Gastrocnemius medialis (tissue), 4 donors: ENCODE measurements at regions not wholly inside any gene's neighbourhood (a gene's known extent, or its start where the extent isn't known, plus 50 kb on each side); places are given as distances from the start of the nearest gene placed in this dataset.

Experiments used
- ATAC-seq, 2 donors: fragments of 150-250 bp; one replicate each; pipeline ENCODE4 v1.9.1; 2016
- DNase-seq, 2 donors: peaks; one replicate each; pipeline ENCODE4 v3.0.0-alpha.2; 2019
- H3K27ac ChIP-seq, 4 donors: fragments of 200-600 bp; sonication (generic); 1 replicate in 1 of 4; 2 replicates in 3 of 4; pipeline ENCODE4 v1.5.1; 2016 to 2018; ENCODE audit warnings: mild to moderate bottlenecking in 2 of 4, moderate library complexity in 1 of 4
- H3K27me3 ChIP-seq, 3 donors: fragments of 200-600 bp; sonication (generic) in 2 of 3; 1 replicate in 1 of 3; 2 replicates in 2 of 3; pipeline versions ENCODE4 v1.5.1 to v1.6.0; 2016 to 2019; ENCODE audit warnings: mild to moderate bottlenecking in 1 of 3, moderate library complexity in 1 of 3
- H3K36me3 ChIP-seq, 2 donors: fragments of 200-600 bp; sonication (generic) in 1 of 2; one replicate each; pipeline ENCODE4 v1.5.1; 2017 to 2018
- H3K4me1 ChIP-seq, 2 donors: fragments of 200-600 bp; sonication (generic) in 1 of 2; one replicate each; pipeline ENCODE4 v1.5.1; 2016 to 2017; ENCODE audit warnings: mild to moderate bottlenecking in 2 of 2
- H3K4me3 ChIP-seq, 4 donors: fragments of 200-600 bp; sonication (generic) in 3 of 4; 1 replicate in 1 of 4; 2 replicates in 3 of 4; pipeline ENCODE4 v1.5.1; 2016 to 2019; ENCODE audit warnings: mild to moderate bottlenecking in 2 of 4
- H3K9me3 ChIP-seq, 3 donors: fragments of 200-600 bp; sonication (generic) in 2 of 3; 1 replicate in 1 of 3; 2 replicates in 2 of 3; pipeline ENCODE4 v1.5.1; 2016 to 2019
- POLR2A ChIP-seq, 2 donors: fragments of 450-650 bp; IDR thresholded peaks; one replicate each; pipeline ENCODE4 v1.6.1; 2017; ENCODE audit warnings: antibody characterized with exemption in 2 of 2, mild to moderate bottlenecking in 2 of 2, moderate library complexity in 2 of 2
- in situ Hi-C, 4 donors: fragments of 200-750 bp; cut with MboI; loops; one replicate each; pipeline versions ENCODE4 v1.15.0 to v1.8.0; 2017; ENCODE audit warnings: low sequenced_read_pairs in 4 of 4
- intact Hi-C: fragments of 100-400 bp; cut with DNase I; formaldehyde crosslinking; loops from one replicate; pipeline ENCODE4 v1.15.1; 2023; ENCODE audit warnings: low total_unique reads
- TF ChIP-seq, protein P1 (sequence below), 5 experiments: fragments of 450-650 bp in 3 of 5; fragments of 200-600 bp in 2 of 5; sonication (generic) in 2 of 5; IDR thresholded peaks in 4 of 5; conservative IDR thresholded peaks in 1 of 5; 1 replicate in 4 of 5; 2 replicates in 1 of 5; pipeline ENCODE4 v1.5.1; 2016 to 2019; ENCODE audit warnings: antibody characterized with exemption in 5 of 5, mild to moderate bottlenecking in 3 of 5, moderate library complexity in 3 of 5

- ATAC-seq = no peak
- in situ Hi-C loops = no loop called here
- no peaks in the 10 kb centered on the region for H3K9me3 ChIP-seq
Measured at GRCh38 chr6:56378966-56379585, 131.7 kb upstream of the COL21A1 start.

DNA sequence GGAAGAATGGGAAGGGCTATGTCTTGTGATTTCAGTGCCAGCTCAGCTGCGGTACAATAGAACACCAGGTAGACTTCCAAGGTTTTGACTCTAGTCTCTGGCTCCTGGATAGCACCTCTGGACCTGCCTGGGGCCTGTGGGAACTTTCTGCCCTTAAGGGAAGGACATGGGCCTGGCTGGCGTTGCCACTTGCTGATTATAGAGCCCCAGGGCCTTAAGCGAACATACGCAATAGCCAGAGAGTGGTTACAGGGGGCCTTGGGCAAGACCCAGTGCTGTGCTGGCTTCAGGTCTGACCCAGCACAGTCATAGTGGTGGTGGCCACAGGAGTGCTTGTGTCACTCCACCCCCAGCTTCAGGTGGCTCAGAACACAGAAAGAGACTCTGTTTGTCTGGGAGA is 131.1 kb upstream of the COL21A1 start:
- ATAC-seq = no peak

More at GRCh38 chr6:56378966-56379585, 131.7 kb upstream of the COL21A1 start:
- Histone ChIP-seq H3K4me3 (no peak overlapping the region), H3K36me3 (no peaks in the 10 kb centered on the region), H3K27ac (no peak overlapping the region), H3K27me3 (no peaks in the 10 kb centered on the region), H3K4me1 (peaks cover 6 to 10% of the 10 kb centered on the region in 2 donors)
- TF ChIP-seq, protein P1, sequence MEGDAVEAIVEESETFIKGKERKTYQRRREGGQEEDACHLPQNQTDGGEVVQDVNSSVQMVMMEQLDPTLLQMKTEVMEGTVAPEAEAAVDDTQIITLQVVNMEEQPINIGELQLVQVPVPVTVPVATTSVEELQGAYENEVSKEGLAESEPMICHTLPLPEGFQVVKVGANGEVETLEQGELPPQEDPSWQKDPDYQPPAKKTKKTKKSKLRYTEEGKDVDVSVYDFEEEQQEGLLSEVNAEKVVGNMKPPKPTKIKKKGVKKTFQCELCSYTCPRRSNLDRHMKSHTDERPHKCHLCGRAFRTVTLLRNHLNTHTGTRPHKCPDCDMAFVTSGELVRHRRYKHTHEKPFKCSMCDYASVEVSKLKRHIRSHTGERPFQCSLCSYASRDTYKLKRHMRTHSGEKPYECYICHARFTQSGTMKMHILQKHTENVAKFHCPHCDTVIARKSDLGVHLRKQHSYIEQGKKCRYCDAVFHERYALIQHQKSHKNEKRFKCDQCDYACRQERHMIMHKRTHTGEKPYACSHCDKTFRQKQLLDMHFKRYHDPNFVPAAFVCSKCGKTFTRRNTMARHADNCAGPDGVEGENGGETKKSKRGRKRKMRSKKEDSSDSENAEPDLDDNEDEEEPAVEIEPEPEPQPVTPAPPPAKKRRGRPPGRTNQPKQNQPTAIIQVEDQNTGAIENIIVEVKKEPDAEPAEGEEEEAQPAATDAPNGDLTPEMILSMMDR (IDR thresholded peaks at IDR 0.05 in 4 of 5, conservative IDR thresholded peaks at IDR 0.05 in 1 of 5) = no peak
- no peak for TF ChIP-seq POLR2A (IDR thresholded peaks at IDR 0.05)
- no peak for DNase-seq
- intact Hi-C loops = no loop called here

DNA sequence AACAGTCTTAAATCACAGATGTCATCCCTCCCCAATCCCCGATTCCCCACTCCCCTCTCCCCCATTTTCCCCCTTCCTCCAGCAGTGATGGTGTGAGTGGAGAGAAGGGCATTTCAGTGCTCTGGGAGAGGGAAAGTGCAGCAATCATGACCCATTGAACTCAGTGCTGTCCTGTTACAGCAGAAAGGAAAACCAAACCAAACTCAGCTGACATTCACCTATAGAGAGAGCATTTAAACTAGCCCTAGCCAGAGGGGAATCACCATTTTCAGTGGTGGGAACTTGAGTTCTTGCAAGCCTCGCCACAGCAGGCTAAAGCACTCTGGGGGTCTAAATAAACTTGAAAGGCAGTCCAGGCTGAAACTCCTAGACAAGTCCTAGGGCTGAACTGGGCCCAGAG is 129.9 kb upstream of the COL21A1 start:
- Histone ChIP-seq H3K36me3 (no peaks in the 10 kb centered on the region), H3K9me3 (no peaks in the 10 kb centered on the region), H3K27ac (no peak overlapping the region), H3K4me1 (peaks cover 8 to 15% of the 10 kb centered on the region in 2 donors), H3K27me3 (no peaks in the 10 kb centered on the region), H3K4me3 (no peak overlapping the region)
- intact Hi-C loops (no loop called here), in situ Hi-C loops (no loop called here)
- no peak for TF ChIP-seq POLR2A (IDR thresholded peaks at IDR 0.05)
- TF ChIP-seq, protein P1 (IDR thresholded peaks at IDR 0.05 in 4 of 5, conservative IDR thresholded peaks at IDR 0.05 in 1 of 5) = no peak
- ATAC-seq (no peak), DNase-seq (no peak)

More for the DNA sequence above, 131.1 kb upstream of the COL21A1 start:
- TF ChIP-seq, protein P1 (IDR thresholded peaks at IDR 0.05 in 4 of 5, conservative IDR thresholded peaks at IDR 0.05 in 1 of 5) = no peak
- no peak for TF ChIP-seq POLR2A (IDR thresholded peaks at IDR 0.05)
- no peaks in the 10 kb centered on the region for H3K9me3 ChIP-seq
- no peaks in the 10 kb centered on the region for H3K27me3 ChIP-seq
- peaks cover 7 to 12% of the 10 kb centered on the region in 2 donors for H3K4me1 ChIP-seq
- no peak for DNase-seq
- no peak overlapping the region for H3K4me3 ChIP-seq
- no peaks in the 10 kb centered on the region for H3K36me3 ChIP-seq
- no peak overlapping the region for H3K27ac ChIP-seq
- intact Hi-C loops (no loop called here), in situ Hi-C loops (no loop called here)

GRCh38 chr6:56375806-56376205 is 128.4 kb upstream of the COL21A1 start:
- Histone ChIP-seq H3K4me1 (peaks cover 10 to 25% of the 10 kb centered on the region in 2 donors), H3K27me3 (no peaks in the 10 kb centered on the region), H3K4me3 (no peak overlapping the region), H3K36me3 (no peaks in the 10 kb centered on the region), H3K9me3 (no peaks in the 10 kb centered on the region), H3K27ac (peak overlapping the region in 1 of 4 donors; percentile 60)
- TF ChIP-seq, protein P1 (IDR thresholded peaks at IDR 0.05 in 4 of 5, conservative IDR thresholded peaks at IDR 0.05 in 1 of 5) = no peak
- TF ChIP-seq POLR2A (IDR thresholded peaks at IDR 0.05) = no peak
- ATAC-seq (no peak), DNase-seq (no peak)
- intact Hi-C loops (no loop called here), in situ Hi-C loops (no loop called here)
